ENCODE measurements at regions not wholly inside any gene's neighbourhood (a gene's known extent, or its start where the extent isn't known, plus 50 kb on each side); places are given as distances from the start of the nearest gene placed in this dataset.

DNA sequence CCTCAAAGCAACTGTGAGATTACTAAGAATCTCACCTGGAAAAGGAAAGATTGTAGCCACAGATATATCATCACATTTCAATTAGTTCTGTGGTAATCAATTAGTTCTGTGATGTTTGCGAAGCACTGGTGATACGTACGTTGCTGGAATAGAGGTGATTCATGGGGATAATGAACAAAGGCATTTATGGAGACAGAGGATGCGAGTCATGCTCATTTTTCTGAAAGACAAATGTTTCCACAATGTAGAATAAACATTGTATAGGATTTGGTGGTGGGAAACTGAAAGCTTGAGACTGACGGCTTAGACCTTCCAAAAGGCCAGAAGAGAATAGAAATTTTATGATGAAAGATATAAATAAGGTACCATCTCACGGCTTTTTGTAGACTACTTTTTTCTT lies 507.3 kb upstream of the TYRP1 start:
- DNase-seq (ENCODE audit: extremely low spot score): no peak
- ChIA-PET POLR2A (no interaction called here), CTCF (no interaction called here)
- no peak for TF ChIP-seq ZNF384 (IDR thresholded peaks at IDR 0.05)

DNA sequence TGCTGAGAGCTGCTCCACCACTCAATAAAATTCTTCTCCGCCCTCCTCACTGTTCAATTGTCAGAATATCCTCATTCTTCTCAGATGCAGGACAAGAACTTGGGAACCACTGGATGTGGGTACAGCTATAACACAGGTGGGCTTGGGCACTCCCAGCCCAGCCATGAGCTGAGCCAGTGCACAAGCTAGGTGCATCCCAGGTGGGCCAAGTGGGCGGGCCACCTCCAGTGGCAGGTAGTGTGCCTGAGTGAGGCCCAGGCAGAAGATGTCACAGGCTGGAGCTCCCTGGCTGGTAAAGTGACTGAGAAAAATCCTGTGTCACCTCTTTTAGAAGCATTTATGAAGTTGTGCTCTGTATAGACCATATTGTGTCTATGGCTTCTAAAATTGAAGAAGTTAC lies 501.6 kb upstream of the TYRP1 start:
- TF ChIP-seq ELF4 (IDR thresholded peaks at IDR 0.05) (no peak), HDGF (IDR thresholded peaks at IDR 0.05; ENCODE audit: borderline replicate concordance) (no peak), NFRKB (IDR thresholded peaks at IDR 0.05) (no peak), SP1 (IDR thresholded peaks at IDR 0.05) (no peak), TARDBP (IDR thresholded peaks at IDR 0.05) (no peak), LEF1 (IDR thresholded peaks at IDR 0.05; ENCODE audit: borderline replicate concordance) (no peak), FOXA1 (IDR thresholded peaks at IDR 0.05) (no peak), CTBP1 (IDR thresholded peaks at IDR 0.05; ENCODE audit: borderline replicate concordance) (no peak), ARNT (IDR thresholded peaks at IDR 0.05) (no peak), FOXM1 (IDR thresholded peaks at IDR 0.05; ENCODE audit: borderline replicate concordance) (no peak), L3MBTL2 (conservative IDR thresholded peaks at IDR 0.05) (no peak), ZNF384 (IDR thresholded peaks at IDR 0.05) (no peak), BHLHE40 (IDR thresholded peaks at IDR 0.05; ENCODE audit: borderline replicate concordance) (no peak)
- ChIA-PET CTCF (no interaction called here), POLR2A (no interaction called here)
- no peak for DNase-seq (ENCODE audit: extremely low spot score)

DNA sequence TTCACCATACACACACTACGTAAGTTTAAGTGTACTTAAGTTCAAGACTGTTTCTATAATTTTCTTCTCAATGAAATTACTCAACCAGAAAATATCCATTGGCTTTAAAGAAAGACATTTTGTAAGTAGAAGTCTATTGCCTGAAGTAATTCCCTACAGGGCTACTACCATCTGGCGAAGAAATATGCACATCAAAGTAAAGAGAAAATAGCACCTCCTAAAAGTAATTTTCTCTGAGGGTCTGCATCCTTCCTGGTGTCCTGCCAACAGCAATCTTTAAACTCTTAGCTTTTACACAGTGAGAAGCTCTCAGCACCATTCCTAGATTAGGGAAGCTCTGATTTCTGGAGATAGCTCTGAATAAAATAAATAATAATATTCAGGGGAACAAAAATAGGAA lies 498.5 kb upstream of the TYRP1 start:
- DNase-seq (ENCODE audit: extremely low spot score): no peak
- TF ChIP-seq L3MBTL2 (conservative IDR thresholded peaks at IDR 0.05) (no peak), LEF1 (IDR thresholded peaks at IDR 0.05; ENCODE audit: borderline replicate concordance) (no peak), ARNT (IDR thresholded peaks at IDR 0.05) (no peak), ELF4 (IDR thresholded peaks at IDR 0.05) (no peak), ZNF384 (IDR thresholded peaks at IDR 0.05) (no peak), FOXK2 (IDR thresholded peaks at IDR 0.05) (no peak), SP1 (IDR thresholded peaks at IDR 0.05) (no peak), CTBP1 (IDR thresholded peaks at IDR 0.05; ENCODE audit: borderline replicate concordance) (no peak), HDGF (IDR thresholded peaks at IDR 0.05; ENCODE audit: borderline replicate concordance) (no peak)
- ChIA-PET CTCF (no interaction called here), POLR2A (no interaction called here)

DNA sequence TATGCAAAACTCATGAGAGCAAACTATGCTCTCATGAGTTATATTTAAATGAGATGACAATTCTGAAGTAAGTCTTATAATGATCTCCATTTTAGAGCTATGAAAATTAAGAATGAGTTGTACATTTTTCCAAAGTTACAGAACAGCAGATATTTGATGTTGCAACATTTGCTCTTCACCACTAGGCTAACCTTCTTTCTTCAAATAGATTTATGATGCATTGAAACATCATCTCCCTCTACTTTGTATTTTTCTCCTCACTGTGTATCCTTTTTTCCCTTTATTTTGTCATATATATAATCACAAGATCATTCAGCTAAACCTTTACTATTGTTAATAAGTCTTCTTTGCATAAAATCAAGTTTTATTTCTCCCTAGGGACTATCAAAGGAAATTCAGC lies 497.7 kb upstream of the TYRP1 start:
- TF ChIP-seq SP1 (IDR thresholded peaks at IDR 0.05) (no peak), L3MBTL2 (conservative IDR thresholded peaks at IDR 0.05) (no peak)
- POLR2A ChIA-PET: no interaction called here
- DNase-seq (ENCODE audit: extremely low spot score): no peak
- CTCF ChIA-PET: no interaction called here

DNA sequence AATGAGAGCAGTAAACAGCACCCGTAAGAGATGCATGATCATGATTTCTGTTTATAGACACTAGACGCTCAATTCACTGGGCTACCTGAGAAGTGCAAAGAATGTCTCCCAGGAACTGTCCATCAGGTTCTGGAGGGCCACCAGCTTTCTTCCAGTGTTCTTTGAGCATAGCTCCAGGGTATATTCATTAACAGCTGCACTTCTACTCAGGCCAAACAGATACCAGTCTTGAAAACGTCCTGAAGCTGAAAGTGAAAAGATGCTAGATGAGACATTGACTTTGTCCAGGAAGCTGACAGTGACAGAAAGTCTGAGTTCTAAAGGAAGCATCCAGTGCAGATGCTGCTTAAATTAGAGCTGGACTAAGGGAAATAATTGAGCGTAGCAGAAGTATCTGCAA lies 488.7 kb upstream of the TYRP1 start:
- DNase-seq (ENCODE audit: extremely low spot score): no peak
- POLR2A ChIA-PET: no interaction called here
- CTCF ChIA-PET: no interaction called here
- TF ChIP-seq LEF1 (IDR thresholded peaks at IDR 0.05; ENCODE audit: borderline replicate concordance) (no peak), SP1 (IDR thresholded peaks at IDR 0.05) (no peak), SUZ12 (IDR thresholded peaks at IDR 0.05) (no peak), ARNT (IDR thresholded peaks at IDR 0.05) (no peak), ELF4 (IDR thresholded peaks at IDR 0.05) (no peak), ZNF384 (IDR thresholded peaks at IDR 0.05) (no peak), L3MBTL2 (conservative IDR thresholded peaks at IDR 0.05) (no peak), BHLHE40 (IDR thresholded peaks at IDR 0.05; ENCODE audit: borderline replicate concordance) (no peak), FOXM1 (IDR thresholded peaks at IDR 0.05; ENCODE audit: borderline replicate concordance) (no peak), HDGF (IDR thresholded peaks at IDR 0.05; ENCODE audit: borderline replicate concordance) (no peak), NFRKB (IDR thresholded peaks at IDR 0.05) (no peak), CTBP1 (IDR thresholded peaks at IDR 0.05; ENCODE audit: borderline replicate concordance) (no peak)

DNA sequence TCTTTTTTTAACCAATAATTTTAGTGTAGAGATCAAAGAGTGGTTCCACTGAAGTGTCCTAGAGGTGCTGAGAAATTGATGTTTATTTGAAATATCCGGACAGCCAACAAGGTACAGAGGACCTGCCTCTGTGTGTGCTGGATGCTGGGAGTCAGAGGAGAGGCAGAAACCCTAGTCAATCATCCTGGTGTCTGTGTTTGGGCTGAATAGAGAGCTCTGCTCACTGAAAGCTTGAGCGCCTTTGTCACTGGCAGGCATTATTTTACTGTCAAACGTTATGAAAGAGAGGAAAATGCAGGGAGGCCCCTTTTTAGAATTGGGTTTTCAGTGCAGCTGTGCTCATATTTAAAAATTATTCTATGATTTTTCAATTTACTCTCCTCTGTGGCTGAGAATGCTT lies 480.3 kb upstream of the TYRP1 start:
- TF ChIP-seq FOXK2 (IDR thresholded peaks at IDR 0.05) (no peak), SP1 (IDR thresholded peaks at IDR 0.05) (no peak), CTBP1 (IDR thresholded peaks at IDR 0.05; ENCODE audit: borderline replicate concordance) (no peak), SUZ12 (IDR thresholded peaks at IDR 0.05) (no peak), FOXA1 (IDR thresholded peaks at IDR 0.05) (no peak)
- TF ChIP-seq, protein P1, sequence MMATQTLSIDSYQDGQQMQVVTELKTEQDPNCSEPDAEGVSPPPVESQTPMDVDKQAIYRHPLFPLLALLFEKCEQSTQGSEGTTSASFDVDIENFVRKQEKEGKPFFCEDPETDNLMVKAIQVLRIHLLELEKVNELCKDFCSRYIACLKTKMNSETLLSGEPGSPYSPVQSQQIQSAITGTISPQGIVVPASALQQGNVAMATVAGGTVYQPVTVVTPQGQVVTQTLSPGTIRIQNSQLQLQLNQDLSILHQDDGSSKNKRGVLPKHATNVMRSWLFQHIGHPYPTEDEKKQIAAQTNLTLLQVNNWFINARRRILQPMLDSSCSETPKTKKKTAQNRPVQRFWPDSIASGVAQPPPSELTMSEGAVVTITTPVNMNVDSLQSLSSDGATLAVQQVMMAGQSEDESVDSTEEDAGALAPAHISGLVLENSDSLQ (IDR thresholded peaks at IDR 0.05): no peak
- CTCF ChIA-PET: no interaction called here
- no peak for DNase-seq (ENCODE audit: extremely low spot score)
- POLR2A ChIA-PET: no interaction called here

DNA sequence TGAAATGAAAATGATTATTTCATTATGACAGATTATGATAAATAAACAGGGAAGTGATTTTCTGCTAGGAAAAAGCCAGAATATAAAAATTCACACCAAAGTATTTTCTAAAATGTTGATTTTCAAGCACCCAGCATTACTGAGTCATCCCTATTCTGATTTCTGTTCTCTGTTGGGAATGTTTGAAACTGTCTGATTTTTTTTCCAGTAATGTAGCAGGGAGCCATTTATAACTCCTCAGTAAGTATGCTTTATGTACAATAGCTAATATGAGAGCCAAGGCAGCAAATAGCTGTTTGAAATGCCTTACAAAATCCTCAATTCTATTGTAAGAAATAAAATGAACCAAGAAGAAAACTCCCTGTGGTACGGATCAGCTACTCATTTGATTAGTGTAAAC lies 471.7 kb upstream of the TYRP1 start:
- no peak for DNase-seq (ENCODE audit: extremely low spot score)
- TF ChIP-seq SUZ12 (IDR thresholded peaks at IDR 0.05) (no peak), HDGF (IDR thresholded peaks at IDR 0.05; ENCODE audit: borderline replicate concordance) (no peak), FOXM1 (IDR thresholded peaks at IDR 0.05; ENCODE audit: borderline replicate concordance) (no peak), ARNT (IDR thresholded peaks at IDR 0.05) (no peak), CTBP1 (IDR thresholded peaks at IDR 0.05; ENCODE audit: borderline replicate concordance) (no peak), FOXK2 (IDR thresholded peaks at IDR 0.05) (no peak), L3MBTL2 (conservative IDR thresholded peaks at IDR 0.05) (no peak), ZNF384 (IDR thresholded peaks at IDR 0.05) (no peak), FOXA1 (IDR thresholded peaks at IDR 0.05) (no peak), NFRKB (IDR thresholded peaks at IDR 0.05) (no peak), BHLHE40 (IDR thresholded peaks at IDR 0.05; ENCODE audit: borderline replicate concordance) (no peak), SP1 (IDR thresholded peaks at IDR 0.05) (no peak), ELF4 (IDR thresholded peaks at IDR 0.05) (no peak), TARDBP (IDR thresholded peaks at IDR 0.05) (no peak), LEF1 (IDR thresholded peaks at IDR 0.05; ENCODE audit: borderline replicate concordance) (no peak)
- TF ChIP-seq, protein P1 (IDR thresholded peaks at IDR 0.05): no peak
- CTCF ChIA-PET: no interaction called here
- POLR2A ChIA-PET: no interaction called here

DNA sequence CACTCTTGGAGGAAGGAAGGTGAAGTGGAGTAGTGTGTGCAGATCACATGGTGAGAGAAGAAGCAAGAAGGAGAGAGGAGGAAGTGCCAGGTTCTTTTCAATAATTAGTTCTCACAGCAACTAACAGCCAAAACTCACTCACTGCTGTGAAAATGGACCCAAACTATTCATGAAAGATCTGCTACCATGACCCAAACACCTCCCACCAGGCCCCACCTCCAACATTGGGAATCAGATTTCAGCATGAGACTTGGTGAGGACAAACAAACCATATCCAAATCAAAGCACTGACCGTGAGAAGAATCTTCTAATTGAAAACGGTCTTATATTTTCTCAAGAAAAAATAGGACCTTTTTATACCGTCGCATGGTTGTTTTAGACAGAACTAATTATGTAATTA lies 468.7 kb upstream of the TYRP1 start:
- POLR2A ChIA-PET: no interaction called here
- CTCF ChIA-PET: no interaction called here
- DNase-seq (ENCODE audit: extremely low spot score): no peak
- TF ChIP-seq ARNT (IDR thresholded peaks at IDR 0.05): no peak
- TF ChIP-seq, protein P1 (IDR thresholded peaks at IDR 0.05): no peak
- no peak for TF ChIP-seq FOXM1 (IDR thresholded peaks at IDR 0.05; ENCODE audit: borderline replicate concordance)
